ENCODE measurements at regions not wholly inside any gene's neighbourhood (a gene's known extent, or its start where the extent isn't known, plus 50 kb on each side); places are given as distances from the start of the nearest gene placed in this dataset.

GRCh38 chr21:24339406-24339805 lies 1267.9 kb downstream of the MRPL39 start:
- Histone ChIP-seq H4K20me1 (replicated peaks in 1 of 2; ENCODE audit: control insufficient read depth in 1 of 2, insufficient read depth in 2 of 2, low read length in 2 of 2) (no peaks in the 10 kb centered on the region), H3K4ac (replicated peaks; ENCODE audit: insufficient read length, low read depth, low read length) (no peak overlapping the region), H3K23me2 (ENCODE audit: low read depth, low read length) (no peaks in the 10 kb centered on the region), H3K14ac (ENCODE audit: insufficient read length) (no peak overlapping the region), H3K79me1 (ENCODE audit: low read depth, low read length) (no peaks in the 10 kb centered on the region), H4K5ac (ENCODE audit: insufficient read length, low read depth, low read length) (no peak overlapping the region), H2BK12ac (ENCODE audit: low read depth, low read length) (no peak overlapping the region), H4K91ac (replicated peaks; ENCODE audit: insufficient read length, low read length) (no peak overlapping the region), H2BK120ac (replicated peaks; ENCODE audit: low read depth, low read length) (no peak overlapping the region), H3K18ac (ENCODE audit: extremely low read depth, low read length) (no peak overlapping the region), H3K4me1 (replicated peaks in 1 of 4; ENCODE audit: control insufficient read depth in 3 of 4, insufficient read depth in 4 of 4, low read length in 3 of 4) (no peaks in the 10 kb centered on the region), H2AFZ (ENCODE audit: low read length) (no peak overlapping the region), H2AK5ac (ENCODE audit: low read depth, low read length) (no peak overlapping the region), H4K8ac (ENCODE audit: extremely low read depth, insufficient read depth, low read length) (no peak overlapping the region), H3K23ac (ENCODE audit: insufficient read length) (no peak overlapping the region), H3K9me3 (ENCODE audit: insufficient read depth in 2 of 2, low read depth in 1 of 2, low read length in 1 of 2) (peaks cover 10 to 28% of the 10 kb centered on the region in 2 experiments; a peak in 2 of 4 replicates), H3K56ac (replicated peaks; ENCODE audit: insufficient read length, low read depth, low read length) (no peak overlapping the region), H3K4me3 (ENCODE audit: extremely low read depth in 1 of 4, insufficient read depth in 2 of 4, low read depth in 3 of 4, low read length in 4 of 4) (no peak overlapping the region), H2BK20ac (ENCODE audit: low read length) (no peak overlapping the region), H2BK5ac (ENCODE audit: low read depth, low read length) (no peak overlapping the region), H3K27ac (ENCODE audit: low read depth, low read length) (no peak overlapping the region), H3K27me3 (replicated peaks in 1 of 4; ENCODE audit: control insufficient read depth in 3 of 4, extremely low read depth in 1 of 4, insufficient read depth in 3 of 4, low read length in 3 of 4) (no peaks in the 10 kb centered on the region), H2BK15ac (ENCODE audit: low read length) (no peak overlapping the region), H3K79me2 (ENCODE audit: control insufficient read depth in 1 of 2, insufficient read depth in 2 of 2, low read length in 2 of 2) (no peaks in the 10 kb centered on the region), H3K4me2 (ENCODE audit: insufficient read depth in 1 of 2, low read depth in 2 of 2, low read length in 2 of 2) (no peak overlapping the region), H3K9ac (replicated peaks in 1 of 4; ENCODE audit: extremely low read depth in 1 of 4, low read depth in 3 of 4, low read length in 3 of 4) (no peak overlapping the region), H3K36me3 (ENCODE audit: control insufficient read depth in 2 of 4, insufficient read depth in 4 of 4, low read length in 3 of 4) (no peaks in the 10 kb centered on the region)
- 75% methylated on average over 2 of the region's 2 CpGs; no CpG with 5 or more reads in 1 of the 2 experiments for WGBS, 2 experiments (ENCODE audit: extremely low coverage in 1 of 2, insufficient coverage in 1 of 2, insufficient read length in 1 of 2, insufficient replicate concordance in 2 of 2, low coverage in 1 of 2, low lambda C conversion rate in 2 of 2, missing lambda C conversion rate in 1 of 2)
- FAIRE-seq (no peak), DNase-seq (ENCODE audit: low read depth in 1 of 2, low spot score in 2 of 2) (no peak)
- ChIA-PET POLR2A (ENCODE audit: partially characterized antibody) (no interaction called here), CTCF (ENCODE audit: partially characterized antibody) (interaction anchor here (1.2 kb wide), 1 partner anchor 36 kb away, joined by 3 read pairs; no protein-coding TSS in a partner anchor)
- TF ChIP-seq SAP30 (IDR thresholded peaks at IDR 0.05; ENCODE audit: insufficient read depth, insufficient replicate concordance, low read length) = no peak
- TF ChIP-seq KDM4A (IDR thresholded peaks at IDR 0.05; ENCODE audit: low read depth, low read length, severe bottlenecking) = no peak
- TF ChIP-seq CTCF (IDR thresholded peaks at IDR 0.05; ENCODE audit: control extremely low read depth in 1 of 3, insufficient read depth in 1 of 3, low read depth in 1 of 3, low read length in 3 of 3) = no peak
- TF ChIP-seq SIN3A (conservative IDR thresholded peaks at IDR 0.05 in 1 of 2, IDR thresholded peaks at IDR 0.05 in 1 of 2; ENCODE audit: low read depth in 1 of 2, low read length in 2 of 2) = no peak
- no peak for TF ChIP-seq USF2 (IDR thresholded peaks at IDR 0.05; ENCODE audit: low read length)
- TF ChIP-seq RNF2 (IDR thresholded peaks at IDR 0.05; ENCODE audit: borderline replicate concordance, low read depth, low read length, missing control alignments, poor library complexity, severe bottlenecking) = no peak
- no peak for TF ChIP-seq POLR2AphosphoS5 (IDR thresholded peaks at IDR 0.05; ENCODE audit: low read depth, low read length)
- no peak for TF ChIP-seq HDAC6 (IDR thresholded peaks at IDR 0.05; ENCODE audit: low read depth, low read length)
- no peak for TF ChIP-seq KDM5A (IDR thresholded peaks at IDR 0.05; ENCODE audit: low read length)
- no peak for TF ChIP-seq POLR2A (IDR thresholded peaks at IDR 0.05; ENCODE audit: control extremely low read depth in 1 of 2, low read depth in 2 of 2, low read length in 2 of 2)
- no peak for TF ChIP-seq JUND (IDR thresholded peaks at IDR 0.05; ENCODE audit: low read length)
